Left hindlimb (tissue), 1 donor: ENCODE measurements at regions not wholly inside any gene's neighbourhood (a gene's known extent, or its start where the extent isn't known, plus 50 kb on each side); places are given as distances from the start of the nearest gene placed in this dataset.

Experiments
- DNase-seq: peaks from one replicate; pipeline ENCODE4 v3.0.0-alpha.2; 2018

DNA sequence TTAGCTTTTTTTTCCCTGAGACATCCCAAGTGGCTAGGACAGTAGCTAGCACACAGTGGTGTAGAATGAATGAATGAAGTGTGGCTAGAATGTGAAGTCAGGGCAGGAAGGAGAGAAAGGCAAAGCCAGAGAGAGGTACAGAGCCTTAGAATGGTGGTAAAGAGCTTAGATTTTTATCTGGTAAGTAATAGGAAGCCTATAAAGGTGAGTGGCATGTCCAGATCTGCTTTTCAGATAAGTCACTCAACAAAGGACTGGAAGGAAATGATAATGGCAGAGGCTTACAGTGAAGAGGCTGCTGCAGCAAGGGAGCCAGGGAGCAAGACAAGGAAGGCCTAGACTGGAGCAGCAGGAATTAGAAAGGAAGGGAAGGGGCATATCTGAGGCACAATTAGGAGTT lies 96.0 kb upstream of the PRDM1 start:
- DNase-seq, result no peak

GRCh38 chr6:105988812-105989577 lies 97.1 kb upstream of the PRDM1 start:
- no peak for DNase-seq

DNA sequence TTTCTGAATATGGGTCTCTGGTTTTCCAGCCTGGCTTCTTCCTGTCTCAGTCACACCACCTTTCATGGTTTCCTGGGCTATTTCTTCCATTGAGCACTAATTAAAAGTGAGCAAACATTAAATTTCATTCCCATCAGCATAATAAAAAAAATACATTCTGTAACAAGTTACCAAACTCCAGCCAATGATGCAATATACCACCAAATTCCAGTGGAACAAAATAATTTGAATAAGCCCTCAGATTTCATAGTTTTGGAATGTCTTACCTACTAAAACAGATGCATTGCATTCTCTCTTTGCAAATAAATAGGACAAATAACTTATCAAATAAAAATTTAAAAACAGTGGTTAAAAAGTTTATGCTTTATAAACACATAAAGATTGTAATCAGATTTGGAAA lies 97.8 kb upstream of the PRDM1 start:
- no peak for DNase-seq

GRCh38 chr6:105987516-105987915 lies 98.6 kb upstream of the PRDM1 start:
- DNase-seq, result no peak

DNA sequence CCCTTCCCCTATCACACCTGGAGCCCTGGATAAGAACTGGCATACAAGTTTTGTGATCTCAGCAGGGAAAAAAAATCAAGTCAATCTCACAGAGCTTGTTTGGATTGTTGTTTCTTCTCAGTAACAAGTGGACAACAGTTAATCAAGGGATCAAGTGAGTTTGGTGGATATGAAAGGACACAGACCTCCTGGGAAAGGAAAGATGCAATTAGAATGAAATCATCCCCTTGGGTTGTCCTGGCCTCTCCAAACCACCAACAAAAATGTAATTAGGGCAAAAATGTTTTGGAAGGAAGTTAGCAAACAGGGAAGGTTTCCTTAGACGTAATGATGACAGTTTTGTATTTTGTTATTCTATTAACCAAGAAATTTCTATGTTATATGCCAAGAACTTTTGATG lies 99.1 kb upstream of the PRDM1 start:
- no peak for DNase-seq

DNA sequence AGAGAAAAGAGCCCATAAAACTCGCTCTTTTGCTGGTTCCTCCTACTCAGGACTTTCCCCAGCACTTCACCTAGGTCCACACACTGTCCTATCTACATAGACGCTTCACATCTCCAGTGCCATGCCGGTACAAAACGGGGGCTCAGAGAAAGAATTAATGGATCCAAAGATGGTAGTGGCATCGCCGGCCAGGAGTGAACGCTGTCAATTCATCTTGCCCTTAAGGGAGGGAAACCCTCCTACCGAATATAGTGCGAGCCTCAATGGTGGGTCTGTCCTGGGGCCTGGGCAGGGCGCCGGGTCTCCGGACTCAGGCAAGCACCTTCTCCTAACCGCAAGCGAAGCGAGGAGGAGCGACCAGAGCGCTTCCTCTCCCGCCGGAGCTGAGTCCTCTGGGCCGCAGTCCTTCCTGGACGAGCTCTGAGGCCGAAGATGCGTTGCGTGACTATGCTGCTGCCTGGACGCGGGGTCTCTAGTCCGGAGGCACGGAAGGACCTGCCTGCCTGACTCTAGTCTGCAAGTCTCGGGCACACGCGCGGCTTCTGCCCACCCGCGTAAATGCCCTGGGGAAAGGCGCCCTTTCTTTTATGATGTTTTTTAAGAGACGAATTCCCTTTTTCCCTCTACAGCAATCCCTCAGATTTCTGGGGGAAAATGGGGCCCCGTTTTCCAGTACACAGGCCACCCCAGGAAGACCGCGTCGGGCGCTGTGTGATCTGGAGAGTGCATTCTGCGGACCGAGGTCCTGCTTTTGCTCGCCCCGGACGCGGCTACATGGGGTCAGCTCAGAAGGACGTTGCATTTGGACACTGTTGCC lies 100.1 kb upstream of the PRDM1 start:
- no peak for DNase-seq

GRCh38 chr6:105985098-105985815 lies 100.9 kb upstream of the PRDM1 start:
- no peak for DNase-seq

GRCh38 chr6:105983763-105984162 lies 102.4 kb upstream of the PRDM1 start:
- DNase-seq, result no peak

- DNase-seq, result no peak
Observed at GRCh38 chr6:105982761-105983540, 103.2 kb upstream of the PRDM1 start.

DNA sequence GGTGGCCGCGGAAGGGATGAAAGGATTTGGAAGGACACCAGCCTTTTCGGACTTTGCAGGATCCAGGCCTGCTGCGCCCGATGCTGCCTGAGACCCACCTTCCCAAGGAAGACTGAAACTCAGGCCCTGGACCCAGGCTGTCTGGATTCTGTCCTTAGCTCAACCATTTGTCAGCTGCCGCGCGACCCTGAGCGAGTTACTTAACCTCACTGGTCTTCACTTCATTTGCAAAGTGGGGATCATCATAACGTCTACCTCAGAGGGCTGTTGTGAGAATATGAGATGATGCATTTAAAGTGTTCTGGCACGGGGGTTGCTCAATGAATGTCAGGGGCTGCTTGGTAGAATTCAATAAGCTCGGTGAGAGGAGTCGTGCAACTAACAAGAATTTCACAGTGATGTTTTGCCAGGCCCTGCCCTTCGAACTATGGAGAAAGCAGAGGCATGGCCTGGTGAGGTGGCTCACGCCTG lies 104.2 kb upstream of the PRDM1 start:
- no peak for DNase-seq

- DNase-seq, result peak; percentile 36
Observed at GRCh38 chr6:105981002-105981887, 104.9 kb upstream of the PRDM1 start.

GRCh38 chr6:105978974-105979373 lies 107.2 kb upstream of the PRDM1 start:
- DNase-seq, result no peak

DNA sequence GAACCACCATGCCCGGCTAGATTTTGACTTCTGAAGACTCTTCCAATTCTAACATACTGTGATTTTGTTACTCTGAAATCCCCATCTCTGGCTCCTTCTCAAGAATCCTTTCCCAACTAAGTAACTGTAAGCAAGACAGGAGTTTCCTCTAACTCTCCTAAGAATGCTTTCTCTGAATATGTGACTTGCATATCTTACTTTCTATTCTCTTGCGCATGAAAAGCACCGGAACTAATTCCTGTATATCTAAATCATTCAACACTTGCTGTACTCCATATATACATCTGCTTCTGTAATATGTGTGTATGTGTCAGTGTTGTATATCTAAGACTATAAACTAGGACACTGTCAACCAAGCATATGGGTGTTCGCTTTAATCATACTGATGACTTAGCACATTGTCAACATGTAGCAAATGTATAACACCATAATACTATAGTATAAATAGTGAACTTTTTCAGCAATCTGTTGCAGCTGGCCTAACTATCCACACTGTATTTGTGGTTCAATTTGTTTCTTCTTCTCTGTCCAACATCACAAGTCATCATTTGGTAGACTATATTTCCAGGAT lies 108.1 kb upstream of the PRDM1 start:
- DNase-seq, result no peak

GRCh38 chr6:105974986-105975385 lies 111.2 kb upstream of the PRDM1 start:
- DNase-seq, result no peak

DNA sequence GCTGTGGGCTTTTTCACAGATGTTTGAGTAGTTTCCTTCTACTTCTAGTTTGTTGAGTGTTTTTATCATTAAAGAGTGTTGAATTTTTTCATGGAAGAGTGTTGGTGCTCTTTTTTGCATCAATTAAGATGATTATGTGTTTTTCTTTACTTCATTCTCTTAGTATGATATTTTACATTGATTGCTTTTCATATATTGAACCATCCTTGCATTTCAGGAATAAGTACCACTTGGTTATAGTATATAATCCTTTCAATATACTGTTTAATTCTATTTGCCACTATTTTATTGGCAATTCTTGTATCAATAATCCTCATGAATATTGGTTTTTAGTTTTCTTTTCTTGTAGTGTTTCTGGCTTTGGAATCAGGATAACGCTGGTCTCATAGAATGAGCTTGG lies 113.7 kb upstream of the PRDM1 start:
- no peak for DNase-seq

- no peak for DNase-seq
Observed at GRCh38 chr6:105968603-105969333, 117.4 kb upstream of the PRDM1 start.

DNA sequence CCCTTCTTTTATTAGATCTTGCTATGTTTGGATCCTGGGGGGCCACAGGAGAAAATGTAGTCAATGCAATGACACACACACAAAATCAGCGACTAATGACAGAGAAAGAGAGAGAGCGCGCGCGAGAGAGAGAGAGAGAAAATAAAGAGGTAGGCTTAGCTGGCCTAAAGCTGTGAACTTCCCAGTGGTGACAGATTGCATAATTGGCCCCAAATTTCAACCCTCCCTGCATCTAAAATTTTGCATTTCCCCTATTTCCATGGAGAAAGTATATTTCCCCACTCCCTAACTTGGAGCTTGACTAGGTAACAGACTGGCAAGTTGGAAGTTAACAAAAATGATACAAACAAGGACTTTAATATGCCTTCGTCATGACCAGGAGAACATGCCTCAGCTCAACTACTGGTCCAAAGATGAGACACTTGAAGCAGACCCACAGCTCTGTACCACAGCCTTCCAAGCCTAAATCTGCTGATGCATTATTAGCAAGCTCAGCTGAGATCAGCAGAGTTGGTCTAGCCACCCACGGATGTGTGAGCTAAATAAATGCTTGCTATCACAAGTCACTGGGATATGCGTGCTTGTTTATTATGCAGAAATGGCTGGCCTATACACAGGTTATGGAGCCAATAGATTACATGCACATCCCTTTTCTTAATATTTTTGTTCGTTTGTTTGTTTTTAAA lies 118.1 kb upstream of the PRDM1 start:
- no peak for DNase-seq

- no peak for DNase-seq
Observed at GRCh38 chr6:105966481-105966880, 119.7 kb upstream of the PRDM1 start.

DNA sequence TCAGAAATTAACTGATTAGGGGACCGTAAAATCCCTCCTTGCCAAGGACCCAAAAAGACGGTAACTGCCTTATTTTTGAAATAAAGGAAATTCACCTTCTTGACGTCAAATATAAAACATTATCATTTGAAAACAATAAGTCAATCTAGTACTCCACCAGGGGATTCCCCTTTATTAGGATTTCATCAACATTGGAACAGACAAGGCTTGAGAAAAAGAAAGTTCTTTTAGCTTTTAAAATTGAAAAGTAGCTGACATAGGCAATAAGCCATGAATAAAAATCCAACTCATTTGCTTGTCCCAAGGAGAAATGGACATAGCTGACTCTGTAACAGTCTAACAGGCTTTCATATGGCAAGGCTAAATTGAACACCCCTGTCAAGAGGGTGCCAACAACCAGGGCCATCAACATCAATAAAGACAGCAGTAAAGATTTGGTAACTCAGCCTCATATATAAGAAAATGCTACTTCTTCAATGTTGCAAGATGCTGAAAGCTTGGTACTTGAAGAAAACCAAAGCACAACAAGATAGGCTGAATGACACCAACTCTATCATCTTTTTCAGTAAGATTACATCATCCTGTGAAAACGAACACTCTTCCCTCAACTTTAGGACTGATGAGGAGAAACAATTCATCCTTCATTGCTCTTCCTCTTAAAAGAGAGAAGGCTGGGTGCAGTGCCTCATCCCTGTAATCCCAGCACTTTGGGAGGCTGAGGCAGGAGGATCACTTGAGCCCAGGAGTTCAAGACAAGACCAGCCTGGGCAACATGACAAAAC lies 121.0 kb upstream of the PRDM1 start:
- DNase-seq, result no peak
